Stimulated activated CD4-positive, alpha-beta T cell treated with anti-CD3 and anti-CD28 coated beads, Interleukin-4, amount 100 ng/mL, for 48 hours (primary cell): ENCODE measurements at regions not wholly inside any gene's neighbourhood (a gene's known extent, or its start where the extent isn't known, plus 50 kb on each side); places are given as distances from the start of the nearest gene placed in this dataset.
"Not testable (repeated sequence)": the region's sequence is repeated elsewhere in the genome, so short reads cannot be mapped to it uniquely, and the experiment has no call there.

Source experiments
- DNase-seq, 2 donors: peaks; one replicate each; pipeline ENCODE4 v3.0.0-alpha.2; 2020; ENCODE audit warnings: low read depth in 2 of 2

- no peak for DNase-seq
Measured at GRCh38 chr1:55466921-55467320, 251.8 kb upstream of the USP24 start.

- DNase-seq, result no peak
Measured at GRCh38 chr1:55466373-55466772, 251.2 kb upstream of the USP24 start.

- no peak for DNase-seq
Measured at GRCh38 chr1:55464550-55464949, 249.4 kb upstream of the USP24 start.

GRCh38 chr1:55463814-55464475 lies 248.8 kb upstream of the USP24 start:
- DNase-seq, result no peak

- no peak for DNase-seq
Measured at GRCh38 chr1:55457874-55458273, 242.7 kb upstream of the USP24 start.

- no peak for DNase-seq
Measured at GRCh38 chr1:55456971-55457370, 241.8 kb upstream of the USP24 start.

- no peak for DNase-seq
Measured at GRCh38 chr1:55448261-55448660, 233.1 kb upstream of the USP24 start.

- DNase-seq, result no peak
Measured at GRCh38 chr1:55447488-55447887, 232.3 kb upstream of the USP24 start.

- no peak for DNase-seq
Measured at GRCh38 chr1:55446351-55446750, 231.2 kb upstream of the USP24 start.

GRCh38 chr1:55445416-55445815 lies 230.3 kb upstream of the USP24 start:
- DNase-seq, result peak in 1 of 2 donors; percentile 13

- DNase-seq, result no peak
Measured at GRCh38 chr1:55444667-55445066, 229.5 kb upstream of the USP24 start.

- no peak for DNase-seq
Measured at GRCh38 chr1:55443175-55443915, 228.2 kb upstream of the USP24 start.

GRCh38 chr1:55441489-55441888 lies 226.3 kb upstream of the USP24 start:
- DNase-seq, result no peak

GRCh38 chr1:55437692-55438091 lies 222.5 kb upstream of the USP24 start:
- DNase-seq, result no peak

GRCh38 chr1:55430720-55431119 lies 215.6 kb upstream of the USP24 start:
- not testable (repeated sequence) for DNase-seq

- DNase-seq, result not testable (repeated sequence)
Measured at GRCh38 chr1:55430206-55430605, 215.0 kb upstream of the USP24 start.

GRCh38 chr1:55428944-55429931 lies 214.1 kb upstream of the USP24 start:
- no peak for DNase-seq

- no peak for DNase-seq
Measured at GRCh38 chr1:55428231-55428630, 213.1 kb upstream of the USP24 start.

GRCh38 chr1:55427606-55428005 lies 212.4 kb upstream of the USP24 start:
- no peak for DNase-seq

GRCh38 chr1:55426619-55427018 lies 211.5 kb upstream of the USP24 start:
- DNase-seq, result no peak

- no peak for DNase-seq
Measured at GRCh38 chr1:55426156-55426555, 211.0 kb upstream of the USP24 start.

- no peak for DNase-seq
Measured at GRCh38 chr1:55425310-55425930, 210.3 kb upstream of the USP24 start.
